GM12874 (cell line): ENCODE measurements at regions not wholly inside any gene's neighbourhood (a gene's known extent, or its start where the extent isn't known, plus 50 kb on each side); places are given as distances from the start of the nearest gene placed in this dataset.

Experiments used
- CTCF ChIP-seq: IDR thresholded peaks from 2 replicates; pipeline ENCODE4 v1.5.1; 2011; ENCODE audit warnings: low read depth, mild to moderate bottlenecking, control low read depth, low read length, moderate library complexity; ENCODE audit not compliant: insufficient read depth

- TF ChIP-seq CTCF: no peak
Measured at GRCh38 chr3:87615506-87615905, 339.1 kb upstream of the POU1F1 start.

GRCh38 chr3:87614998-87615397, 338.6 kb upstream of the POU1F1 start:
- TF ChIP-seq CTCF: no peak

GRCh38 chr3:87607234-87607633, 330.9 kb upstream of the POU1F1 start:
- TF ChIP-seq CTCF: no peak

- no peak for TF ChIP-seq CTCF
Measured at GRCh38 chr3:87595798-87596197, 319.4 kb upstream of the POU1F1 start.

GRCh38 chr3:87581240-87581639, 304.9 kb upstream of the POU1F1 start:
- no peak for TF ChIP-seq CTCF

GRCh38 chr3:87576752-87577151, 300.4 kb upstream of the POU1F1 start:
- no peak for TF ChIP-seq CTCF

- no peak for TF ChIP-seq CTCF
Measured at GRCh38 chr3:87575550-87575949, 299.2 kb upstream of the POU1F1 start.

GRCh38 chr3:87568331-87568730, 291.9 kb upstream of the POU1F1 start:
- no peak for TF ChIP-seq CTCF
